T-cell (primary cell): ENCODE measurements at regions not wholly inside any gene's neighbourhood (a gene's known extent, or its start where the extent isn't known, plus 50 kb on each side); places are given as distances from the start of the nearest gene placed in this dataset.
"Not testable (repeated sequence)": the region's sequence is repeated elsewhere in the genome, so short reads cannot be mapped to it uniquely, and the experiment has no call there.

ENCODE experiments used
- ATAC-seq, 4 experiments: fragments of 200-7000 bp in 3 of 4; fragments of 150-1000 bp in 1 of 4; cut with Tn5 transposase; replicated peaks in 1 of 4; 1 replicate in 3 of 4; 2 replicates in 1 of 4; pipeline ENCODE4 v1.10.0; 2021; ENCODE audit warnings: moderate library complexity in 3 of 4, mild to moderate bottlenecking in 2 of 4, moderate number of reproducible peaks in 1 of 4
- CTCF ChIA-PET, 2 donors: fragments of 300-600 bp; sonication (Branson Sonifier 250); formaldehyde crosslinking; loops; one replicate each; lab custom pipeline; 2022; ENCODE audit warnings: antibody characterized with exemption in 2 of 2; lab: Charles Lee
- POLR2A ChIA-PET, 2 donors: fragments of 300-600 bp; sonication (Branson Sonifier 250); formaldehyde crosslinking; loops; one replicate each; lab custom pipeline; 2022; ENCODE audit warnings: antibody characterized with exemption in 2 of 2; lab: Charles Lee
- DNase-seq, 35 experiments: peaks; one replicate each; pipeline versions ENCODE4 v3.0.0 to v3.0.0-alpha.2; 2013 to 2023
- H3K27ac ChIP-seq: one replicate; pipeline ENCODE4 v1.5.1; 2013; ENCODE audit warnings: low read length
- H3K27me3 ChIP-seq, 2 experiments: replicated peaks in 1 of 2; 1 replicate in 1 of 2; 2 replicates in 1 of 2; pipeline versions ENCODE4 v1.6.1 to v1.7.0; 2013; ENCODE audit warnings: low read length in 1 of 2, mixed read lengths in 1 of 2; ENCODE audit not compliant: control insufficient read depth in 2 of 2, insufficient read depth in 2 of 2; ENCODE audit errors: extremely low read depth in 1 of 2
- H3K36me3 ChIP-seq, 2 donors: 1 replicate in 1 of 2; 2 replicates in 1 of 2; pipeline versions ENCODE4 v1.6.1 to v1.7.0; 2013; ENCODE audit warnings: low read length in 1 of 2; ENCODE audit not compliant: control insufficient read depth in 2 of 2, insufficient read depth in 1 of 2; ENCODE audit errors: extremely low read depth in 1 of 2
- H3K4me1 ChIP-seq, 2 experiments: 1 replicate in 1 of 2; 2 replicates in 1 of 2; pipeline versions ENCODE4 v1.6.1 to v1.7.0; 2013; ENCODE audit warnings: low read length in 2 of 2, mixed read lengths in 1 of 2; ENCODE audit not compliant: insufficient read depth in 2 of 2, control insufficient read depth in 1 of 2; ENCODE audit errors: extremely low read depth in 1 of 2
- H3K4me3 ChIP-seq, 2 donors: 1 replicate in 1 of 2; 2 replicates in 1 of 2; pipeline versions ENCODE4 v1.5.1 to v1.7.0; 2013; ENCODE audit warnings: mild to moderate bottlenecking in 2 of 2, low read length in 1 of 2, moderate library complexity in 1 of 2; ENCODE audit not compliant: control insufficient read depth in 1 of 2; ENCODE audit errors: extremely low read depth in 1 of 2
- H3K9me3 ChIP-seq: 2 replicates; pipeline ENCODE4 v1.7.0; 2013
- H3K27ac Mint-ChIP-seq, 2 donors: one replicate each; pipeline ENCODE4 v1.8.0; 2020 to 2021; ENCODE audit warnings: mild to moderate bottlenecking in 2 of 2, mixed read lengths in 2 of 2
- H3K27me3 Mint-ChIP-seq, 2 donors: one replicate each; pipeline ENCODE4 v1.8.0; 2021 to 2022; ENCODE audit warnings: mixed read lengths in 2 of 2
- H3K36me3 Mint-ChIP-seq: one replicate; pipeline ENCODE4 v1.8.0; 2021; ENCODE audit warnings: mixed read lengths
- H3K4me1 Mint-ChIP-seq, 3 donors: one replicate each; pipeline ENCODE4 v1.8.0; 2020 to 2022; ENCODE audit warnings: mixed read lengths in 3 of 3, mild to moderate bottlenecking in 1 of 3
- H3K4me3 Mint-ChIP-seq, 3 donors: one replicate each; pipeline ENCODE4 v1.8.0; 2020 to 2022; ENCODE audit warnings: mild to moderate bottlenecking in 3 of 3, mixed read lengths in 3 of 3, moderate library complexity in 3 of 3
- H3K9me3 Mint-ChIP-seq, 3 donors: one replicate each; pipeline ENCODE4 v1.8.0; 2020 to 2022; ENCODE audit warnings: mixed read lengths in 3 of 3
- WGBS: methylation state at CpG from one replicate; pipeline ENCODE4 v1.1.5; 2013; ENCODE audit warnings: missing lambda C conversion rate; ENCODE audit not compliant: insufficient coverage; 5-methylcytosine and 5-hydroxymethylcytosine counted together

GRCh38 chr9:66278809-66279208 is 541.9 kb downstream of the FOXD4L4 start:
- CTCF ChIA-PET, H3K4me3 Mint-ChIP-seq, H3K27ac ChIP-seq, H3K36me3 ChIP-seq, H3K4me1 ChIP-seq, DNase-seq, H3K9me3 ChIP-seq, H3K27ac Mint-ChIP-seq, H3K36me3 Mint-ChIP-seq, H3K27me3 Mint-ChIP-seq, H3K9me3 Mint-ChIP-seq, H3K4me3 ChIP-seq, H3K27me3 ChIP-seq, ATAC-seq, POLR2A ChIA-PET, H3K4me1 Mint-ChIP-seq: not testable (repeated sequence)
- no CpG with 5 or more reads among the region's 5 CpGs for WGBS
